ENCODE measurements at regions not wholly inside any gene's neighbourhood (a gene's known extent, or its start where the extent isn't known, plus 50 kb on each side); places are given as distances from the start of the nearest gene placed in this dataset.

DNA sequence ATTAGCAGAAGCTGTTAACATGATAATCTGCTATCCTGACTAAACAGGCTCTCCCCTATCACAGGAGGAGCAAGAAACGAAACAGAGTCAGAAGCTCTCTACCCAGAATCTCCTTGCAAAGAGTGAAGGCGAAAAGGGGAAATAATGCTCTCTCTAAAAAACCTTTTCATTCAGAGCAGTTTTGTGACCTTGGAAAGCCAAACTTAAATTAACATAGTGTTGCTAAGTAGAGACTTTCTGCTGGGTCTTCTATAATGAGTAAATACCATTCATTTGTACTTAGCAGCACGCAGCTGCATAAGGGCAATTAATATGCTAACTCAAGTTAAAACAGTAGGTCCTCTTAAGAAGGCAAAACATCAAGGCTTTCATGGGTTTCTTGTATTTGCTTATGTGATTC, 101.7 kb upstream of the GPR139 start:
- Histone ChIP-seq H3K4me1 (ENCODE audit: control insufficient read depth, insufficient read depth, low read length, poor library complexity, severe bottlenecking) (peaks cover 2% of the 10 kb centered on the region), H3K9me3 (ENCODE audit: control insufficient read depth, low read length) (no peaks in the 10 kb centered on the region), H3K4me3 (ENCODE audit: extremely low read depth, insufficient read depth, low read length, poor library complexity, severe bottlenecking) (no peak overlapping the region), H3K36me3 (ENCODE audit: control insufficient read depth, insufficient read depth, low read length) (no peaks in the 10 kb centered on the region), H3K27ac (ENCODE audit: low read depth, low read length, severe bottlenecking) (no peak overlapping the region)
- no CpG with 5 or more reads among the region's 3 CpGs for WGBS, 2 experiments (ENCODE audit: insufficient coverage in 2 of 2)

DNA sequence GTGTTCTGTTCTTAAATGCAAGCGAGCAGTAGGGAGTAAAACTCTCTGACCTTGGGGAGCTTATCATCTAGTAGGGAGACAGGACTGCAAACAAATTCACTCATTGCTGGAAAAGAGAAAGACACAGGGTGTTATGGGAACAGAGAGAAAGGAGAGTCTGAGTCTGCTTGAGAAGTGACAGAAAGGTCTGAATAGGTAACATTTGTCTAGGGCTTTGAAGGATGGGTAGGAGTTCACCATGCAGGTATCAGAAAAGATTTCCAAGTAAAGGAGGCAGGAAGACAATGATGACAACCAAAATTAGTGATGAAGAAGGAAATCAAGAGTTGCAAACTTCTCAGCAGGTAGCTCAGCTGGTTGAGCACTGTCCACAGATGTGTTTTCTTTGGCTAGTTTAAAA, 93.6 kb upstream of the GPR139 start:
- WGBS, 2 experiments (ENCODE audit: insufficient coverage in 2 of 2): 82% methylated on average over 1 of the region's 1 CpG; no CpG with 5 or more reads in 1 of the 2 experiments
- Histone ChIP-seq H3K4me3 (ENCODE audit: extremely low read depth, insufficient read depth, low read length, poor library complexity, severe bottlenecking) (no peak overlapping the region), H3K4me1 (ENCODE audit: control insufficient read depth, insufficient read depth, low read length, poor library complexity, severe bottlenecking) (peaks cover 15% of the 10 kb centered on the region), H3K36me3 (ENCODE audit: control insufficient read depth, insufficient read depth, low read length) (no peaks in the 10 kb centered on the region), H3K9me3 (ENCODE audit: control insufficient read depth, low read length) (no peaks in the 10 kb centered on the region), H3K27ac (ENCODE audit: low read depth, low read length, severe bottlenecking) (no peak overlapping the region)

DNA sequence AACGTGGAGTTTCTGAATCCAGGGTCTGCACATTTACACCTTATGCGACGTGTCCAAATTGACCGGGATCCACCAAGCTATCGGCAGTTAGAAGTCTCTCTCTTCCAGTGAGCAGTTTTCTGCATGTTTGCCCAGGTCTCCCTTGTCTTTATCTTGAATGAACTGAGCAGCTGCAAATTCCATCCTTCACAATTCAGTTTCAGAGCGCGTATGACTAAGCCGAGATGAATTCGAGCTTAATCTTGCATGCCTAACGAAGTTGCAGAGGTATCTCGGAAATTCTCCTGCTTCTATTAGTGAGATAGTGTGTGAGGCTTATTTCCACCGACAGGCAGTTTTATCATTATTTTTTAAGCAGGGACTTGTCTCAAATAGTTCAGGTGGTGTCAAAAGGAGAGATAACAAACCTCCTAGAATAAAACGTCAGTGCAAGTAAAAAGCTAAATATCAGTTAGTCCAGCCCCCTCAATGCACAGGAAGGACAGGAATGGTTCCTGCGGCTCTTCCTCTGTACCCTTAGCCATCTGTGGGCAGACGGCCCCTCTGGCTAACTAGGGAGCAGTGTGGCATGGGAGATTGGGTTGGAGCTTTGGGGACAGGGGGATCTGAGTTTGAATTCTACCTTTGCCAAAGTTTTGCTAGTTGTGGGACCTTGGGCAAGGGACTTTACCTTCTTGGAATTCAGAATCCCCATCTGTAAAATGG, 93.0 kb upstream of the GPR139 start:
- H3K27ac ChIP-seq (ENCODE audit: low read depth, low read length, severe bottlenecking): peak overlapping the region; percentile 52
- H3K9me3 ChIP-seq (ENCODE audit: control insufficient read depth, low read length): no peaks in the 10 kb centered on the region
- no peak overlapping the region for H3K4me3 ChIP-seq (ENCODE audit: extremely low read depth, insufficient read depth, low read length, poor library complexity, severe bottlenecking)
- peaks cover 15% of the 10 kb centered on the region for H3K4me1 ChIP-seq (ENCODE audit: control insufficient read depth, insufficient read depth, low read length, poor library complexity, severe bottlenecking)
- WGBS, 2 experiments (ENCODE audit: insufficient coverage in 2 of 2): 79 to 81% methylated on average over 10 of the region's 15 CpGs
- H3K36me3 ChIP-seq (ENCODE audit: control insufficient read depth, insufficient read depth, low read length): no peaks in the 10 kb centered on the region

DNA sequence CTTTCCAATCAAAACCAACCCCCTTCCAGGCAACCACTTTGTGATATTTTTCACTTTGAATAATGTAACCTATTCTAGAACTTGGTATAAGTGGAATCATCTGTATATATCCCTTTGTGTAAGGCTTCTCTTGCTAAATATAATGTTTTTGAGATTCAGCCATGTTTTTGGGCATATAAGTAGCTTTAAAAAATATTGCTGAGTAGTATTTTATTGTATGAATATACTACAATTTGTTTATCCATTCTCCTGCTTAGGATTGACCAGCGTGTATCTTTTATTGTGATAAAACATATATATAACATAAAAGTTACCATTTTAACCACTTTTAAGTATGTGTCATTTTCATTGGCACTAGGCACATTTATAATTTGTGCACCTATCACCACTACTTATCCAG, 79.8 kb upstream of the GPR139 start:
- H3K36me3 ChIP-seq (ENCODE audit: control insufficient read depth, insufficient read depth, low read length): no peaks in the 10 kb centered on the region
- WGBS, 2 experiments (ENCODE audit: insufficient coverage in 2 of 2): no CpG with 5 or more reads among the region's 1 CpG
- no peaks in the 10 kb centered on the region for H3K9me3 ChIP-seq (ENCODE audit: control insufficient read depth, low read length)
- no peaks in the 10 kb centered on the region for H3K4me1 ChIP-seq (ENCODE audit: control insufficient read depth, insufficient read depth, low read length, poor library complexity, severe bottlenecking)
- H3K27ac ChIP-seq (ENCODE audit: low read depth, low read length, severe bottlenecking): no peak overlapping the region
- H3K4me3 ChIP-seq (ENCODE audit: extremely low read depth, insufficient read depth, low read length, poor library complexity, severe bottlenecking): no peak overlapping the region

DNA sequence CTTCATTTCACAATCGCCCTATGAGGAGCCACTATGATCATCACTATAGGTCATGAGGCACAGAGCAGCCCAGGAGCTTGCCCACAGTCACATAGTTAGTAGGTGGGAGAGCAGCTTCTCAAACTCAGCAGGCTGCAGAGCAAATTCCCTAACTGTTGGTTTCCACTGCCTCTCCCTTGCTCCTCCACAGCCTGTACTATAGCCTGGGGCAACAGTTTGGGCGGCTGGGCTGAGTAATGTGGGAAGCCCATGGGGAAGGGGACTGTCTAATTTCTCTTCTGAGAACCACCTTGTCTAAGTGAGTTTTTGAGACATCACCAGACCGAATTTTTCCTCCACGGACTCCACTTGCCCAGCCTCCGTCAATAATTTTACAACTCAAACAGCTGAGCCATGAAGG, 73.4 kb upstream of the GPR139 start:
- Histone ChIP-seq H3K4me1 (ENCODE audit: control insufficient read depth, insufficient read depth, low read length, poor library complexity, severe bottlenecking) (no peaks in the 10 kb centered on the region), H3K4me3 (ENCODE audit: extremely low read depth, insufficient read depth, low read length, poor library complexity, severe bottlenecking) (no peak overlapping the region), H3K9me3 (ENCODE audit: control insufficient read depth, low read length) (no peaks in the 10 kb centered on the region), H3K36me3 (ENCODE audit: control insufficient read depth, insufficient read depth, low read length) (no peaks in the 10 kb centered on the region), H3K27ac (ENCODE audit: low read depth, low read length, severe bottlenecking) (no peak overlapping the region)
- WGBS, 2 experiments (ENCODE audit: insufficient coverage in 2 of 2): 89% methylated on average over 3 of the region's 5 CpGs; no CpG with 5 or more reads in 1 of the 2 experiments

DNA sequence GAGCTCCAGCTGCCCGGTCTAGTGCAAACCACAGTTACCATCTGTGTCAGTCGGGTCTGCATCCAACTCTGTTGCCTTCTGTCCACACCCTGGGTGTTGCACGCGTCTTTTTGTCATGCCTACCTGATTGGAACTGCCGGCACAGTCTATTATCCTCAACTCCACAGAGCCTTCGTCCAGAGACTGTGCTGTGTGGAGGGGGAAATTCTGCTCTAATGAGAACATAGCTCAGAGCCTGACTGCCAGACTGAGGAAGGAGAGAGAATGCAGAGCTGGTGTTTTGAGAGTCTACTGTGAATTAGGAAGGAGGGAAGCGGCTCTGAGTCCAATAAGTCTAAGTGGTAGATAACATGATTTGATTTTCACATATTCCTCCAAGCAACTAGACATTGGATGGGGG, 68.3 kb upstream of the GPR139 start:
- 93% methylated on average over 2 of the region's 7 CpGs; no CpG with 5 or more reads in 1 of the 2 experiments for WGBS, 2 experiments (ENCODE audit: insufficient coverage in 2 of 2)
- Histone ChIP-seq H3K9me3 (ENCODE audit: control insufficient read depth, low read length) (no peaks in the 10 kb centered on the region), H3K4me3 (ENCODE audit: extremely low read depth, insufficient read depth, low read length, poor library complexity, severe bottlenecking) (no peak overlapping the region), H3K27ac (ENCODE audit: low read depth, low read length, severe bottlenecking) (no peak overlapping the region), H3K36me3 (ENCODE audit: control insufficient read depth, insufficient read depth, low read length) (no peaks in the 10 kb centered on the region), H3K4me1 (ENCODE audit: control insufficient read depth, insufficient read depth, low read length, poor library complexity, severe bottlenecking) (no peaks in the 10 kb centered on the region)

DNA sequence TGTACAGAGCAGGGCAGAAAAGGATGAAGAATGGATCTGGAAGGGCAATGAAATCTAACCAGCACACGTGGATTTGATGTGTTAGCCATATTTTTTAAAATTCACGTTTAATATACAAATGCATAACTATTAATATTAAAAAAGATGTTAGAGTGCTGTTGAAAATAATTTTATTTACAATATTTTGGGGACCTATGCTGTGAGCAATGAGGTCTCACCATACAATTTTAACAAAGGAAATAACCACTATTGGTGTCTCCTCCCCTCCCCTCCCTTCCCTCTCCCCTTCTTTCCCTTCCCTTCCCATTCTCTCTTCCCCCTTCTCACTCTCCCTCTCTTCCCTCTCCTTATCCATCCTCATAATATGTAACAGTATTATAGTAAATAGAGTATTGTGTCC, 64.2 kb upstream of the GPR139 start:
- Histone ChIP-seq H3K36me3 (ENCODE audit: control insufficient read depth, insufficient read depth, low read length) (no peaks in the 10 kb centered on the region), H3K9me3 (ENCODE audit: control insufficient read depth, low read length) (no peaks in the 10 kb centered on the region), H3K4me1 (ENCODE audit: control insufficient read depth, insufficient read depth, low read length, poor library complexity, severe bottlenecking) (no peaks in the 10 kb centered on the region), H3K27ac (ENCODE audit: low read depth, low read length, severe bottlenecking) (no peak overlapping the region), H3K4me3 (ENCODE audit: extremely low read depth, insufficient read depth, low read length, poor library complexity, severe bottlenecking) (no peak overlapping the region)
- no CpG with 5 or more reads among the region's 2 CpGs for WGBS, 2 experiments (ENCODE audit: insufficient coverage in 2 of 2)

DNA sequence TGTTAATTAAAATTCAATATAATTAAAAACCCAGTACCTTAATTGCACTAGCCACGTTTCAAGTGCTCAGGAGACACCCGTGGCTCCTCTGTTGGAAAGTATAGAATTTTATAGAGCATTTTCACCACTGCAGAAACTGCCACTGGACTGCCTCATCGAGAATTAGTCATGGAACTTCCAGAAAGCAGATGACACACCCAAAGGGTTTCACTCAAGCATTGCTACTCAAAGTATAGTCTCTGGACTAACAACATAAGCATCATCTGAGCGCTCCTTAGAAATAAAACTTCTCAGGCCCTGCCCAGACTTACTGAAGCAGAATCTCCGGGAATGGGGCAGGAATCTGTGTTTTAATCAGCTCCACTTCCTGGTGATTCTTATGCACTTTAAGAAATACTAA, 63.5 kb upstream of the GPR139 start:
- WGBS, 2 experiments (ENCODE audit: insufficient coverage in 2 of 2): 83% methylated on average over 2 to 4 of the region's 5 CpGs

DNA sequence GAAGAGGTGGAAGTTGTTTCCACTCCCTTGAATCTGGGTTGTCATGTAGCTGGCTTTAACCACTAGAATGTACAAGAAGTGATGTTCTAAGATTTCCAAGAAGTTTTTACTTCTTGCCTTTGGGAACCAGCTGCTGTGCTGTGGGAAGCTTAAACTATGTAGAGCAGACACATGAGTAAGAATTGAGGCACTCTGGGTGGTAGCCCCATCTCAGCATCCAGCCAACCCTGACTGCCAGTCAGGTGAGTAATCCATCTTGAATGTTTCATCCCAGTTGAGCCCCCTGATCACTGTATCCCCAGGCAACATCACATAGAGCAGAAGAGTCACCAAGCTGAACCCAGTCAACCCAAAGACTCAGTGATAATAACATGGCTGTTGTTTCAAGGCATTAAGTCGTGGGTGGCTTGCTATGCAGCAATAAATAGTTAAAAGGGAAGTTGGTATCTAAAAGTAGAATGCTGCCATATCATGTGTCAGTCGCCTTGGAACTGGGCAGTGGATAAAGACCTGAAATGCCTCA, 62.8 kb upstream of the GPR139 start:
- Histone ChIP-seq H3K4me3 (ENCODE audit: extremely low read depth, insufficient read depth, low read length, poor library complexity, severe bottlenecking) (no peak overlapping the region), H3K9me3 (ENCODE audit: control insufficient read depth, low read length) (no peaks in the 10 kb centered on the region), H3K27ac (ENCODE audit: low read depth, low read length, severe bottlenecking) (no peak overlapping the region), H3K4me1 (ENCODE audit: control insufficient read depth, insufficient read depth, low read length, poor library complexity, severe bottlenecking) (no peaks in the 10 kb centered on the region), H3K36me3 (ENCODE audit: control insufficient read depth, insufficient read depth, low read length) (no peaks in the 10 kb centered on the region)
- 77 to 94% methylated on average over 2 of the region's 2 CpGs for WGBS, 2 experiments (ENCODE audit: insufficient coverage in 2 of 2)

More for the DNA sequence above, 63.5 kb upstream of the GPR139 start:
- Histone ChIP-seq H3K9me3 (ENCODE audit: control insufficient read depth, low read length) (no peaks in the 10 kb centered on the region), H3K27ac (ENCODE audit: low read depth, low read length, severe bottlenecking) (no peak overlapping the region), H3K36me3 (ENCODE audit: control insufficient read depth, insufficient read depth, low read length) (no peaks in the 10 kb centered on the region), H3K4me1 (ENCODE audit: control insufficient read depth, insufficient read depth, low read length, poor library complexity, severe bottlenecking) (no peaks in the 10 kb centered on the region), H3K4me3 (ENCODE audit: extremely low read depth, insufficient read depth, low read length, poor library complexity, severe bottlenecking) (no peak overlapping the region)

DNA sequence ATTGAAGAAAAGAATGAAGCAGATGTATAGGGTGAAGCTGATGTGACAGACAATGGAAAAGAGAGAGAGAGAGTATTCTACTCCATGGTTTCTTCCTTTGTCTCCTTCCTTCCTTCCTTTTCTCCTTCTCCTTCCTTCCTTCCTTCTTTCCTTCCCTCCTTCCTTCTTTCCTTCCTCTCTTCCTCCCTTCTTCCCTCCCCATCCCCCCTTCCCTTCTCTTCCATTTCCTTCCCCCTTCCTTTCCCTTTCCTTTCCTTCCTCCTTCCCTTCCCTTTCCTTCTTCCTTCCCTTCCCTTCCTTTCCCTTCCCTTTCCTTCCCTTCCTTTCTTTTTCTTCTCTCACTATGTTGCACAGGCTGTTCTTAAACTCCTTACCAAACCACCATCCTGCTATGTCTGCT, 55.7 kb upstream of the GPR139 start:
- Histone ChIP-seq H3K4me3 (ENCODE audit: extremely low read depth, insufficient read depth, low read length, poor library complexity, severe bottlenecking) (no peak overlapping the region), H3K9me3 (ENCODE audit: control insufficient read depth, low read length) (peaks cover 5% of the 10 kb centered on the region), H3K27ac (ENCODE audit: low read depth, low read length, severe bottlenecking) (no peak overlapping the region), H3K4me1 (ENCODE audit: control insufficient read depth, insufficient read depth, low read length, poor library complexity, severe bottlenecking) (no peaks in the 10 kb centered on the region), H3K36me3 (ENCODE audit: control insufficient read depth, insufficient read depth, low read length) (no peaks in the 10 kb centered on the region)

Measured in mesodermal cell (in vitro differentiated cells).